HepG2 (cell line): ENCODE measurements at regions not wholly inside any gene's neighbourhood (a gene's known extent, or its start where the extent isn't known, plus 50 kb on each side); places are given as distances from the start of the nearest gene placed in this dataset.

Source experiments
- ATAC-seq: fragments of 200-7000 bp; cut with Tn5 transposase; 3 replicates; pipeline ENCODE4 v1.9.1; 2020; ENCODE audit warnings: mild to moderate bottlenecking, moderate library complexity
- BruUV-seq: library from RNA; stranded (reverse); fragments of 400-500 nt; replicated peaks from 2 replicates; lab custom pipeline; 2021; lab: Mats Ljungman, UMichigan
- CTCF ChIA-PET: fragments of 300-600 bp; formaldehyde crosslinking; extraction: SDS; loops from one replicate; lab custom pipeline; 2021; ENCODE audit warnings: low total read pairs, inconsistent platforms, low intra/inter-chr PET ratio; lab: Yijun Ruan, JAX
- POLR2A ChIA-PET: fragments of 350-600 bp; sonication (Branson Sonifier 250); formaldehyde crosslinking; loops from one replicate; lab custom pipeline; 2020; ENCODE audit warnings: antibody characterized with exemption, inconsistent platforms; lab: Yijun Ruan, JAX
- DNase-seq: peaks from one replicate; pipeline ENCODE4 v3.0.0-alpha.2; 2015; ENCODE audit warnings: low spot score
- FAIRE-seq: peaks from 3 replicates; lab custom pipeline; 2011; peaks lifted over from hg19 to GRCh38; lab: Jason Lieb, UNC
- H2AFZ ChIP-seq: one replicate; pipeline ENCODE4 v1.6.1; 2011; ENCODE audit warnings: low read length, inconsistent platforms
- H3K27ac ChIP-seq: fragments of 300-600 bp; 3 replicates; pipeline ENCODE4 v1.8.0; 2011; ENCODE audit warnings: mixed run types, mild to moderate bottlenecking, mixed read lengths, low read length, inconsistent platforms; ENCODE audit not compliant: insufficient read depth; ENCODE audit errors: extremely low read length
- H3K27me3 ChIP-seq, 2 experiments: fragments of 200-600 bp in 1 of 2; 2 replicates in 1 of 2; 3 replicates in 1 of 2; pipeline versions ENCODE4 v1.6.0 to v1.8.0; 2011; ENCODE audit warnings: low read length in 2 of 2, mild to moderate bottlenecking in 2 of 2, moderate library complexity in 2 of 2, inconsistent platforms in 1 of 2; ENCODE audit not compliant: insufficient read depth in 2 of 2, control insufficient read depth in 1 of 2
- H3K36me3 ChIP-seq, 2 experiments: fragments of 200-600 bp in 1 of 2; replicated peaks in 1 of 2; 2 replicates in 1 of 2; 3 replicates in 1 of 2; pipeline versions ENCODE4 v1.5.1 to v1.8.0; 2011; ENCODE audit warnings: low read length in 2 of 2, inconsistent platforms in 1 of 2; ENCODE audit not compliant: insufficient read depth in 2 of 2, control insufficient read depth in 1 of 2
- H3K4me1 ChIP-seq: 2 replicates; pipeline ENCODE4 v1.5.1; 2012; ENCODE audit warnings: low read length, inconsistent platforms; ENCODE audit not compliant: insufficient read depth
- H3K4me2 ChIP-seq: 2 replicates; pipeline ENCODE4 v1.6.0; 2011; ENCODE audit warnings: low read depth, low read length, inconsistent platforms
- H3K4me3 ChIP-seq, 3 experiments: fragments of 200-600 bp in 1 of 3; sonication (generic), shearing (Covaris generic) in 1 of 3; replicated peaks in 1 of 3; 2 replicates each; pipeline ENCODE4 v1.5.1; 2011 to 2016; ENCODE audit warnings: low read length in 3 of 3, inconsistent platforms in 2 of 3, low read depth in 2 of 3, mild to moderate bottlenecking in 2 of 3, control low read depth in 1 of 3, mixed read lengths in 1 of 3; ENCODE audit not compliant: insufficient read depth in 1 of 3
- H3K79me2 ChIP-seq: one replicate; pipeline ENCODE4 v1.6.1; 2011; ENCODE audit warnings: low read length, inconsistent platforms; ENCODE audit not compliant: insufficient read depth
- H3K9ac ChIP-seq: 2 replicates; pipeline ENCODE4 v1.6.0; 2011; ENCODE audit warnings: mild to moderate bottlenecking, low read depth, low read length, inconsistent platforms; ENCODE audit not compliant: insufficient read depth
- H3K9me3 ChIP-seq: 2 replicates; pipeline ENCODE4 v1.5.1; 2012; ENCODE audit warnings: mild to moderate bottlenecking, low read length
- H4K20me1 ChIP-seq: 2 replicates; pipeline ENCODE4 v1.6.0; 2011; ENCODE audit warnings: inconsistent platforms, mild to moderate bottlenecking, low read length, moderate library complexity; ENCODE audit not compliant: insufficient read depth
- CTCF ChIP-seq: sonication (generic); formaldehyde crosslinking; IDR thresholded peaks from 2 replicates; pipeline ENCODE4 v1.5.0; 2020; ENCODE audit warnings: mild to moderate bottlenecking, missing genetic modification reagents, moderate library complexity
- PAX8 ChIP-seq: sonication (generic); formaldehyde crosslinking; IDR thresholded peaks from 2 replicates; pipeline ENCODE4 v1.8.0; 2022; ENCODE audit warnings: mild to moderate bottlenecking, missing genetic modification reagents, borderline replicate concordance
- SMC3 ChIP-seq: IDR thresholded peaks from 2 replicates; pipeline ENCODE4 v1.6.1; 2011; ENCODE audit warnings: low read length, improper control_type of control experiment
- STAG1 ChIP-seq: sonication (generic); formaldehyde crosslinking; IDR thresholded peaks from 2 replicates; pipeline ENCODE4 v1.4.0; 2020; ENCODE audit warnings: missing genetic modification reagents
- ZNF720 ChIP-seq: sonication (generic); formaldehyde crosslinking; IDR thresholded peaks from 2 replicates; pipeline ENCODE4 v1.4.0; 2020; ENCODE audit warnings: missing genetic modification reagents
- ZNF790 ChIP-seq: sonication (generic); formaldehyde crosslinking; IDR thresholded peaks from 2 replicates; pipeline ENCODE4 v1.8.0; 2022; ENCODE audit warnings: missing genetic modification reagents, mild to moderate bottlenecking, borderline replicate concordance
- WGBS: methylation state at CpG from one replicate; pipeline ENCODE4 v1.1.6; 2017; ENCODE audit warnings: low lambda C conversion rate; 5-methylcytosine and 5-hydroxymethylcytosine counted together
- in situ Hi-C: cut with HindIII; loops from 2 replicates; pipeline ENCODE4 v1.10.0; 2017; ENCODE audit warnings: low pct_unique_long_range_greater_than_20kb; ENCODE audit not compliant: extremely low pct_ligation_motif_present
- intact Hi-C: fragments of 100-400 bp; cut with micrococcal nuclease; formaldehyde crosslinking; loops from one replicate; pipeline ENCODE4 v1.10.0; 2022; ENCODE audit not compliant: unreplicated experiment

DNA sequence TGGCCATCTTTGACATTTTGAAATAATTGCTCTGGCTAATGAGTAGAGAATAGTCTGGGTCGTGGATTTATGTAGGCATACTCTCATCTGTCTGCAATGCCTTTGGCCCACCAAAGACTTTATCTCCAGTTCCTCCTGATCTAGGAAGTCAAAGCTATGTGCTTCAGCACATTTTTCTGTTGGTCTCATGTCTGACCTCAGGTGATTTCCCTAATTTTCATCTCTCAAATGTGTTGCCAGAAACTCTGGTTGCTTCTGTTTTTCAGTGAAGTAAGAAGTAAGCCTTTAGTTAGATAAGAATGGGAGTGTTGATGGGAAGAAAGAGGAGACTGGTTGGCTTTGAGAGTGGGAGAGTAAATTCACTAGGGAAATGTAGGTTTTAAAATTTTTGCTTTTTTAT is 66.4 kb downstream of the GPR88 start (continued):
- TF ChIP-seq PAX8 (CRISPR knock-in tag) = no peak
- TF ChIP-seq, all 625 proteins: peak for 0

DNA sequence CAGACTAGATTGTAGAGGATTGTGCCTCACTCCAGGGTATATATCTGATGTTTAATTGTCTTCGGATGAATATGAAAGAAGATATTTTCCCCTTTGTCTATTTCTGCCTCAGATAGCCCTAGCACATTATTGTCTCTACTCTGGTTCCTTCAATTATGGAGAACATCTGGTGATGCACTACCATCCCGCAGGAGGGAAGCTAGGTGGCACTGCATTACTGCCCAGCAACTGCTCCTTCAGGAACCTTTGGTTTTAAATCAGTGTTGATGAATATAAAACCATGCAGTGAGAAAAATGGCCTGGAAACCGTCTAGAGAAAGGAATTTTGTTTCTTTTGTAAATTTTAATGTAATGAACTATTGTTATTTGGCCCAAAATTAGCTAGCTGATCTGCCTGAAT is 68.5 kb downstream of the GPR88 start:
- ATAC-seq = peak; percentile 75
- no peak overlapping the region for H3K27ac ChIP-seq
- in situ Hi-C loops = loop anchor here (10.0 kb wide), 1 partner anchor 258 kb away; no protein-coding TSS in a partner anchor
- TF ChIP-seq STAG1 (CRISPR knock-in tag) = peak; percentile 69
- no peak for TF ChIP-seq ZNF790 (CRISPR knock-in tag)
- TF ChIP-seq SMC3 = peak; percentile 34; the same call in 1 of the 2 replicates
- peak; percentile 65 for TF ChIP-seq CTCF (CRISPR knock-in tag)
- TF ChIP-seq ZNF720 = no peak
- H4K20me1 ChIP-seq = no peaks in the 10 kb centered on the region
- no peaks in the 10 kb centered on the region; a peak in 1 of 5 replicates for H3K27me3 ChIP-seq
- BruUV-seq = no TSS peak
- intact Hi-C loops = loop anchor here (1.0 kb wide), 1 partner anchor 260 kb away; no protein-coding TSS in a partner anchor
- no peak overlapping the region for H3K4me2 ChIP-seq
- H3K9ac ChIP-seq = no peak overlapping the region
- 28% methylated on average over 3 of the region's 3 CpGs for WGBS
- no peaks in the 10 kb centered on the region for H3K36me3 ChIP-seq
- H3K4me3 ChIP-seq = no peak overlapping the region
- H2AFZ ChIP-seq = no peak overlapping the region
- H3K4me1 ChIP-seq = no peaks in the 10 kb centered on the region
- ChIA-PET CTCF (interaction anchor here (1.2 kb wide), 1 partner anchor 260 kb away, joined by 5 read pairs; no protein-coding TSS in a partner anchor), POLR2A (no interaction called here)
- H3K79me2 ChIP-seq = no peaks in the 10 kb centered on the region
- FAIRE-seq = no peak
- no peaks in the 10 kb centered on the region for H3K9me3 ChIP-seq
- no peak for DNase-seq
